ENCODE measurements at regions not wholly inside any gene's neighbourhood (a gene's known extent, or its start where the extent isn't known, plus 50 kb on each side); places are given as distances from the start of the nearest gene placed in this dataset.

GRCh38 chr12:124153392-124153791, 141.5 kb upstream of the RFLNA start:
- no peak overlapping the region for H3K4me2 ChIP-seq
- no peaks in the 10 kb centered on the region; the same call in 2 of the 3 replicates for H3K9me3 ChIP-seq
- H3K4me3 ChIP-seq = no peak overlapping the region
- H3K27ac ChIP-seq = no peak overlapping the region
- H3K4me1 ChIP-seq = no peaks in the 10 kb centered on the region
- no peak for ATAC-seq
- ChIA-PET CTCF (no interaction called here), POLR2A (no interaction called here)
- WGBS (ENCODE audit: missing lambda C conversion rate) = 39% methylated on average over 2 of the region's 2 CpGs
- no peak for DNase-seq (ENCODE audit: low read depth in 1 of 2, low spot score in 1 of 2)
- FAIRE-seq = no peak
- TF ChIP-seq NR3C1 (IDR thresholded peaks at IDR 0.05) = no peak
- no peak for TF ChIP-seq BHLHE40 (IDR thresholded peaks at IDR 0.05; ENCODE audit: low read depth, low read length)
- TF ChIP-seq MAX (IDR thresholded peaks at IDR 0.05) = no peak
- no peak for TF ChIP-seq EP300 (IDR thresholded peaks at IDR 0.05)
- no peak for TF ChIP-seq HEYL (CRISPR knock-in tag; IDR thresholded peaks at IDR 0.05)
- TF ChIP-seq CHD4 (IDR thresholded peaks at IDR 0.05; ENCODE audit: borderline replicate concordance) = no peak
- TF ChIP-seq TP53 (CRISPR knock-in tag; IDR thresholded peaks at IDR 0.05) = no peak
- no peak for TF ChIP-seq ATOH8 (CRISPR knock-in tag; IDR thresholded peaks at IDR 0.05; ENCODE audit: low read depth)
- no peak for TF ChIP-seq NFE2L2 (conservative IDR thresholded peaks at IDR 0.05; ENCODE audit: low read length)
- TF ChIP-seq CBX8 (IDR thresholded peaks at IDR 0.05) = no peak
- no peak for TF ChIP-seq EHMT2 (IDR thresholded peaks at IDR 0.05; ENCODE audit: low read depth)
- TF ChIP-seq MAFK (IDR thresholded peaks at IDR 0.05; ENCODE audit: partially characterized antibody) = no peak
- TF ChIP-seq ZNF302 (CRISPR knock-in tag; IDR thresholded peaks at IDR 0.05) = no peak
- no peak for TF ChIP-seq JUNB (IDR thresholded peaks at IDR 0.05)

GRCh38 chr12:124157406-124157805, 137.5 kb upstream of the RFLNA start:
- FAIRE-seq (no peak), ATAC-seq (no peak), DNase-seq (ENCODE audit: low read depth in 1 of 2, low spot score in 1 of 2) (no peak)
- Histone ChIP-seq H3K4me1 (no peaks in the 10 kb centered on the region), H3K4me2 (no peak overlapping the region), H3K9me3 (peaks cover 3% of the 10 kb centered on the region; the same call in 1 of the 3 replicates), H3K4me3 (no peak overlapping the region), H3K27ac (no peak overlapping the region)
- no peak for TF ChIP-seq RAD21 (conservative IDR thresholded peaks at IDR 0.05 in 1 of 2, IDR thresholded peaks at IDR 0.05 in 1 of 2)
- no peak for TF ChIP-seq KDM5A (IDR thresholded peaks at IDR 0.05)
- no peak for TF ChIP-seq FOSL2 (IDR thresholded peaks at IDR 0.05)
- TF ChIP-seq FOSL2 (CRISPR knock-in tag; IDR thresholded peaks at IDR 0.05) = no peak
- no peak for TF ChIP-seq NR3C1 (IDR thresholded peaks at IDR 0.05)
- TF ChIP-seq JUN (IDR thresholded peaks at IDR 0.05) = no peak
- TF ChIP-seq PHF8 (IDR thresholded peaks at IDR 0.05; ENCODE audit: borderline replicate concordance, low read depth) = no peak
- TF ChIP-seq E2F6 (IDR thresholded peaks at IDR 0.05; ENCODE audit: borderline replicate concordance, low read depth) = no peak
- no peak for TF ChIP-seq ZC3H11A (IDR thresholded peaks at IDR 0.05)
- ChIA-PET POLR2A (no interaction called here), CTCF (interaction anchor here (0.7 to 1.6 kb wide), 2 partner anchors 10 to 72 kb away, joined by 3 to 5 read pairs; no protein-coding TSS in a partner anchor)
- 61% methylated on average over 7 of the region's 7 CpGs for WGBS (ENCODE audit: missing lambda C conversion rate)

GRCh38 chr12:124159655-124160054, 135.2 kb upstream of the RFLNA start:
- Histone ChIP-seq H3K4me1 (no peaks in the 10 kb centered on the region), H3K4me2 (no peak overlapping the region), H3K9me3 (peaks cover 5% of the 10 kb centered on the region; the same call in 1 of the 3 replicates), H3K27ac (no peak overlapping the region), H3K4me3 (no peak overlapping the region)
- ATAC-seq (no peak), DNase-seq (ENCODE audit: low read depth in 1 of 2, low spot score in 1 of 2) (no peak), FAIRE-seq (no peak)
- ChIA-PET POLR2A (no interaction called here), CTCF (interaction anchor here (0.6 to 1.9 kb wide), 3 partner anchors 16 to 1968 kb away, joined by 3 to 5 read pairs (median 4); no protein-coding TSS in a partner anchor)
- TF ChIP-seq PHF8 (IDR thresholded peaks at IDR 0.05; ENCODE audit: borderline replicate concordance, low read depth) (no peak), ZSCAN20 (CRISPR knock-in tag; IDR thresholded peaks at IDR 0.05) (no peak), ZC3H11A (IDR thresholded peaks at IDR 0.05) (no peak), POLR2AphosphoS2 (conservative IDR thresholded peaks at IDR 0.05; ENCODE audit: low read length) (no peak), JUN (IDR thresholded peaks at IDR 0.05) (no peak), BHLHE40 (IDR thresholded peaks at IDR 0.05; ENCODE audit: low read depth, low read length) (no peak)
- WGBS (ENCODE audit: missing lambda C conversion rate) = 60% methylated on average over 9 of the region's 9 CpGs
